Mesenchymal stem cell (in vitro differentiated cells and primary cell): ENCODE measurements at regions not wholly inside any gene's neighbourhood (a gene's known extent, or its start where the extent isn't known, plus 50 kb on each side); places are given as distances from the start of the nearest gene placed in this dataset.
A peak's percentile ranks its signal among the peaks of the same experiment; 100 is the strongest.

ENCODE experiments used
- DNase-seq: peaks from one replicate; pipeline ENCODE4 v3.0.0-alpha.2; 2013
- H2AFZ ChIP-seq: one replicate; pipeline ENCODE4 v1.6.1; 2013; ENCODE audit warnings: low read depth, mild to moderate bottlenecking, control low read depth, inconsistent platforms, low read length, moderate library complexity
- H2AK5ac ChIP-seq: 2 replicates; pipeline ENCODE4 v1.6.1; 2013; ENCODE audit warnings: low read length, moderate library complexity, mild to moderate bottlenecking, inconsistent platforms; ENCODE audit not compliant: severe bottlenecking
- H2BK120ac ChIP-seq: one replicate; pipeline ENCODE4 v1.6.1; 2013; ENCODE audit warnings: low read depth, mild to moderate bottlenecking, inconsistent platforms, low read length, moderate library complexity
- H2BK12ac ChIP-seq, 2 experiments: one replicate each; pipeline ENCODE4 v1.6.1; 2013; ENCODE audit warnings: inconsistent platforms in 2 of 2, low read length in 2 of 2, mild to moderate bottlenecking in 2 of 2, moderate library complexity in 2 of 2, control low read depth in 1 of 2
- H2BK15ac ChIP-seq: one replicate; pipeline ENCODE4 v1.6.1; 2013; ENCODE audit warnings: mild to moderate bottlenecking, low read depth, inconsistent platforms; ENCODE audit not compliant: poor library complexity, severe bottlenecking
- H2BK5ac ChIP-seq: 2 replicates; pipeline ENCODE4 v1.6.1; 2013; ENCODE audit warnings: low read depth, mild to moderate bottlenecking, low read length, control low read depth, inconsistent platforms; ENCODE audit not compliant: poor library complexity, severe bottlenecking
- H3K14ac ChIP-seq, 2 experiments: one replicate each; pipeline ENCODE4 v1.6.1; 2013; ENCODE audit warnings: inconsistent platforms in 2 of 2, low read length in 2 of 2, control low read depth in 1 of 2, mild to moderate bottlenecking in 1 of 2, moderate library complexity in 1 of 2
- H3K18ac ChIP-seq, 2 experiments: one replicate each; pipeline ENCODE4 v1.6.1; 2013; ENCODE audit warnings: inconsistent platforms in 2 of 2, low read length in 2 of 2, control low read depth in 1 of 2, low read depth in 1 of 2, mild to moderate bottlenecking in 1 of 2
- H3K23ac ChIP-seq, 2 experiments: one replicate each; pipeline ENCODE4 v1.6.1; 2013; ENCODE audit warnings: inconsistent platforms in 2 of 2, low read length in 2 of 2, mild to moderate bottlenecking in 2 of 2, moderate library complexity in 2 of 2, control low read depth in 1 of 2
- H3K27ac ChIP-seq: 2 replicates; pipeline ENCODE4 v1.5.1; 2013; ENCODE audit warnings: mild to moderate bottlenecking, moderate library complexity, low read length, control low read depth, inconsistent platforms; ENCODE audit not compliant: poor library complexity, severe bottlenecking
- H3K27me3 ChIP-seq, 2 experiments: 2 replicates each; pipeline versions ENCODE4 v1.6.1 to v1.7.0; 2013; ENCODE audit warnings: low read length in 2 of 2, mild to moderate bottlenecking in 2 of 2, moderate library complexity in 2 of 2, control low read depth in 1 of 2, inconsistent platforms in 1 of 2; ENCODE audit not compliant: control insufficient read depth in 1 of 2, insufficient read depth in 1 of 2
- H3K36me3 ChIP-seq, 2 experiments: 2 replicates each; pipeline versions ENCODE4 v1.6.1 to v1.7.0; 2013; ENCODE audit warnings: low read length in 2 of 2, control low read depth in 1 of 2, inconsistent platforms in 1 of 2, low read depth in 1 of 2, mild to moderate bottlenecking in 1 of 2; ENCODE audit not compliant: insufficient read depth in 2 of 2, control insufficient read depth in 1 of 2
- H3K4ac ChIP-seq, 2 experiments: one replicate each; pipeline ENCODE4 v1.6.1; 2013; ENCODE audit warnings: inconsistent platforms in 2 of 2, low read length in 2 of 2, mild to moderate bottlenecking in 2 of 2, moderate library complexity in 2 of 2, control low read depth in 1 of 2, low read depth in 1 of 2
- H3K4me1 ChIP-seq: 2 replicates; pipeline ENCODE4 v1.6.1; 2013; ENCODE audit warnings: low read depth, low read length, control low read depth; ENCODE audit not compliant: control insufficient read depth, insufficient read depth
- H3K4me2 ChIP-seq: 2 replicates; pipeline ENCODE4 v1.6.1; 2013; ENCODE audit warnings: low read length, mild to moderate bottlenecking, inconsistent platforms; ENCODE audit not compliant: poor library complexity, severe bottlenecking
- H3K4me3 ChIP-seq, 2 experiments: 2 replicates each; pipeline versions ENCODE4 v1.5.1 to v1.7.0; 2013; ENCODE audit warnings: low read length in 2 of 2, mild to moderate bottlenecking in 2 of 2, control low read depth in 1 of 2, low read depth in 1 of 2; ENCODE audit not compliant: insufficient read depth in 1 of 2
- H3K79me1 ChIP-seq: replicated peaks from 2 replicates; pipeline ENCODE4 v1.6.1; 2013; ENCODE audit warnings: mild to moderate bottlenecking, control low read depth, low read length, inconsistent platforms; ENCODE audit not compliant: poor library complexity, severe bottlenecking
- H3K9ac ChIP-seq: 2 replicates; pipeline ENCODE4 v1.7.0; 2013; ENCODE audit warnings: mild to moderate bottlenecking, low read length, moderate library complexity
- H3K9me3 ChIP-seq: 2 replicates; pipeline ENCODE4 v1.7.0; 2013; ENCODE audit warnings: mild to moderate bottlenecking, low read length; ENCODE audit not compliant: control insufficient read depth
- H4K8ac ChIP-seq: one replicate; pipeline ENCODE4 v1.6.1; 2013; ENCODE audit warnings: inconsistent platforms, mild to moderate bottlenecking, low read length, moderate library complexity
- H4K91ac ChIP-seq: one replicate; pipeline ENCODE4 v1.6.1; 2013; ENCODE audit warnings: mild to moderate bottlenecking, low read length, inconsistent platforms
- WGBS: methylation state at CpG from one replicate; pipeline ENCODE4 v1.1.7; 2013; ENCODE audit warnings: mixed read lengths; 5-methylcytosine and 5-hydroxymethylcytosine counted together

GRCh38 chr16:85395913-85396878, 216.9 kb upstream of the GSE1 start:
- WGBS, result 16% methylated on average over 23 of the region's 24 CpGs
- Histone ChIP-seq H3K14ac (peak overlapping the region; percentile 15 to 99), H2BK5ac (peak overlapping the region; percentile 59), H4K8ac (peak overlapping the region; percentile 98), H3K9ac (peak overlapping the region; percentile 69), H2BK120ac (peak overlapping the region; percentile 96), H3K4me1 (peaks cover 68% of the 10 kb centered on the region), H4K91ac (peak overlapping the region; percentile 100), H3K23ac (peak overlapping the region in 1 of 2 experiments; percentile 86), H3K4ac (peak overlapping the region; percentile 76 to 100), H3K9me3 (no peaks in the 10 kb centered on the region), H3K36me3 (peaks cover 0 to 6% of the 10 kb centered on the region in 2 experiments), H2BK15ac (peak overlapping the region; percentile 92), H3K27ac (peak overlapping the region; percentile 87), H3K79me1 (peaks cover 7% of the 10 kb centered on the region), H3K4me3 (peak overlapping the region in 1 of 2 experiments; percentile 60), H3K4me2 (peak overlapping the region; percentile 40), H3K18ac (peak overlapping the region; percentile 98 to 100), H2AFZ (no peak overlapping the region), H2AK5ac (peak overlapping the region; percentile 84), H2BK12ac (peak overlapping the region; percentile 100), H3K27me3 (no peaks in the 10 kb centered on the region)
- peak; percentile 44 for DNase-seq

GRCh38 chr16:85396879-85397871, 215.9 kb upstream of the GSE1 start:
- H3K9ac ChIP-seq, result peak overlapping the region; percentile 69
- no peaks in the 10 kb centered on the region for H3K9me3 ChIP-seq
- H2BK12ac ChIP-seq, result peak overlapping the region; percentile 100
- H2BK120ac ChIP-seq, result peak overlapping the region; percentile 83
- H4K8ac ChIP-seq, result peak overlapping the region; percentile 98
- peaks cover 72% of the 10 kb centered on the region for H3K4me1 ChIP-seq
- 70% methylated on average over 25 of the region's 25 CpGs for WGBS
- H3K4me2 ChIP-seq, result no peak overlapping the region
- no peak overlapping the region for H2BK5ac ChIP-seq
- H3K4me3 ChIP-seq, result no peak overlapping the region
- H3K79me1 ChIP-seq, result peaks cover 10% of the 10 kb centered on the region
- peak; percentile 41 for DNase-seq
- H3K18ac ChIP-seq, result peak overlapping the region; percentile 98 to 100
- peak overlapping the region; percentile 76 to 100 for H3K4ac ChIP-seq
- H3K23ac ChIP-seq, result peak overlapping the region in 1 of 2 experiments; percentile 57
- H3K36me3 ChIP-seq, result peaks cover 0 to 6% of the 10 kb centered on the region in 2 experiments
- H3K14ac ChIP-seq, result peak overlapping the region in 1 of 2 experiments; percentile 99
- H4K91ac ChIP-seq, result peak overlapping the region; percentile 100
- no peaks in the 10 kb centered on the region for H3K27me3 ChIP-seq
- peak overlapping the region; percentile 42 for H2AK5ac ChIP-seq
- no peak overlapping the region for H3K27ac ChIP-seq
- H2AFZ ChIP-seq, result no peak overlapping the region
- H2BK15ac ChIP-seq, result peak overlapping the region; percentile 38

- 96% methylated on average over 8 of the region's 8 CpGs for WGBS
- H3K18ac ChIP-seq, result peak overlapping the region in 1 of 2 experiments; percentile 46
- peak overlapping the region; percentile 94 for H4K91ac ChIP-seq
- no peak for DNase-seq
- no peak overlapping the region for H3K9ac ChIP-seq
- peaks cover 13% of the 10 kb centered on the region for H3K79me1 ChIP-seq
- no peak overlapping the region for H2AFZ ChIP-seq
- H3K14ac ChIP-seq, result peak overlapping the region in 1 of 2 experiments; percentile 23
- peak overlapping the region; percentile 53 for H4K8ac ChIP-seq
- peak overlapping the region; percentile 14 for H2AK5ac ChIP-seq
- no peaks in the 10 kb centered on the region for H3K27me3 ChIP-seq
- H3K4ac ChIP-seq, result peak overlapping the region in 1 of 2 experiments; percentile 29
- H3K9me3 ChIP-seq, result no peaks in the 10 kb centered on the region
- H2BK120ac ChIP-seq, result no peak overlapping the region
- no peak overlapping the region for H2BK5ac ChIP-seq
- peak overlapping the region; percentile 76 to 80 for H2BK12ac ChIP-seq
- no peak overlapping the region for H3K23ac ChIP-seq
- H3K4me2 ChIP-seq, result no peak overlapping the region
- no peak overlapping the region for H2BK15ac ChIP-seq
- H3K4me3 ChIP-seq, result no peak overlapping the region
- peaks cover 0 to 6% of the 10 kb centered on the region in 2 experiments for H3K36me3 ChIP-seq
- no peak overlapping the region for H3K27ac ChIP-seq
- H3K4me1 ChIP-seq, result peaks cover 81% of the 10 kb centered on the region
Measured at GRCh38 chr16:85398050-85398451, 215.1 kb upstream of the GSE1 start.
